Kidney epithelial cell (primary cell): ENCODE measurements at regions not wholly inside any gene's neighbourhood (a gene's known extent, or its start where the extent isn't known, plus 50 kb on each side); places are given as distances from the start of the nearest gene placed in this dataset.
A peak's percentile ranks its signal among the peaks of the same experiment; 100 is the strongest.

ENCODE experiments used
- DNase-seq: peaks from one replicate; pipeline ENCODE4 v3.0.0-alpha.2; 2010; ENCODE audit warnings: low read depth
- H3K27me3 ChIP-seq: 2 replicates; pipeline ENCODE4 v1.6.0; 2011; ENCODE audit warnings: low read length; ENCODE audit not compliant: control insufficient read depth, insufficient read depth
- H3K36me3 ChIP-seq: 2 replicates; pipeline ENCODE4 v1.5.1; 2011; ENCODE audit warnings: low read length; ENCODE audit not compliant: control insufficient read depth, insufficient read depth
- H3K4me3 ChIP-seq: 2 replicates; pipeline ENCODE4 v1.5.1; 2011; ENCODE audit warnings: low read depth, mild to moderate bottlenecking, control low read depth, low read length
- CTCF ChIP-seq: IDR thresholded peaks from 2 replicates; pipeline ENCODE4 v1.5.1; 2011; ENCODE audit warnings: mild to moderate bottlenecking, moderate library complexity, low read length, control low read depth, inconsistent platforms; ENCODE audit not compliant: insufficient read depth, poor library complexity, severe bottlenecking

GRCh38 chr3:36095238-36095637, 285.1 kb upstream of the STAC start:
- no peak for DNase-seq
- Histone ChIP-seq H3K4me3 (no peak overlapping the region), H3K27me3 (no peaks in the 10 kb centered on the region), H3K36me3 (no peaks in the 10 kb centered on the region)
- TF ChIP-seq CTCF: no peak

GRCh38 chr3:36097209-36097608, 283.1 kb upstream of the STAC start:
- no peaks in the 10 kb centered on the region for H3K27me3 ChIP-seq
- no peak for TF ChIP-seq CTCF

GRCh38 chr3:36114353-36114752, 266.0 kb upstream of the STAC start:
- TF ChIP-seq CTCF: no peak
- H3K36me3 ChIP-seq: no peaks in the 10 kb centered on the region
- H3K27me3 ChIP-seq: no peaks in the 10 kb centered on the region
- no peak overlapping the region for H3K4me3 ChIP-seq
- no peak for DNase-seq

More at GRCh38 chr3:36097209-36097608, 283.1 kb upstream of the STAC start:
- no peak for DNase-seq
- no peaks in the 10 kb centered on the region for H3K36me3 ChIP-seq
- H3K4me3 ChIP-seq: no peak overlapping the region

- Histone ChIP-seq H3K4me3 (no peak overlapping the region), H3K27me3 (no peaks in the 10 kb centered on the region), H3K36me3 (no peaks in the 10 kb centered on the region)
- peak; percentile 21 for DNase-seq
- TF ChIP-seq CTCF: peak; percentile 70
Observed at GRCh38 chr3:36124118-36124796, 256.0 kb upstream of the STAC start.

- no peak overlapping the region for H3K4me3 ChIP-seq
- H3K36me3 ChIP-seq: no peaks in the 10 kb centered on the region
- no peak for TF ChIP-seq CTCF
- no peak for DNase-seq
- no peaks in the 10 kb centered on the region for H3K27me3 ChIP-seq
Observed at GRCh38 chr3:36132214-36132613, 248.1 kb upstream of the STAC start.

GRCh38 chr3:36135863-36136262, 244.4 kb upstream of the STAC start:
- no peak for TF ChIP-seq CTCF
- H3K4me3 ChIP-seq: no peak overlapping the region
- no peaks in the 10 kb centered on the region for H3K27me3 ChIP-seq
- DNase-seq: no peak
- no peaks in the 10 kb centered on the region for H3K36me3 ChIP-seq
